ENCODE measurements at regions not wholly inside any gene's neighbourhood (a gene's known extent, or its start where the extent isn't known, plus 50 kb on each side); places are given as distances from the start of the nearest gene placed in this dataset.
"Not testable (repeated sequence)": the region's sequence is repeated elsewhere in the genome, so short reads cannot be mapped to it uniquely, and the experiment has no call there.

DNA sequence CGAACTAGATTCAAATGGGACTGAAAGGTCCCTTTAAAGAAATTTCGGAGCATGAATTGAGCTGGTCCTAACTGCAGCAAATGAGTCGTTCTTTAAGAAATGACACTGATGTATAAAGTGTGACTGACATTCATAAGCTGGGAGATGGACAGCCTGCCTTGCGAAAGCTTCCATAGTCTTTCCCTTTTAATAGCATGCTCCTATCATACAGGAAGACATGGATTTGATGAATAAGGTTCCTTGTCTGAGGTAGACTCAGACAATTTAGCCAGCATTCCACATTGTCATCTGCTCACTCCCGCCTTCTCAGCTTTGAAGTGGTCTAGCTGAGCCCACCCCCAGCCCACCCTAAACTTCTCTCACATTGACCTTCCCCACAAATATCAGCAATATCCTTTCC is 264.9 kb downstream of the TSN start:
- DNase-seq = no peak

DNA sequence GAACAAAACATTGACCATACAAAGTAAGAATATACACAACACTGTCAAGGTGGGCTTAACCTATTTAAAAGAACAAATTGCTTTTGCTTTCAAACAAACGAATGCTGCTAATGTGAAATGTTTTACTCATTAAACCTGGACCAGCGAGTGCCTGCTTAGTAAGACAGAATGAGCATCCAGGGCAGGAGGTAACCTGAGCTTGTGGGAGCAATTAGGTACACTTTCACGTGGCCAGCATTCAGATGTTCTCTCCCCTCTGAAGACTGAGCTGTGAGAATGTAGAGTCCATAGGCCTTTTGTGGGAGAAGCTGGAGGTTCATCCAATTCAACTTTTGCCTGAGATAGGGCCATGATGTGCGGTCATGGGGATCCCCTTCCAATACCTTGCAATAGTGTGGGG is 266.5 kb downstream of the TSN start:
- no peak for DNase-seq

DNA sequence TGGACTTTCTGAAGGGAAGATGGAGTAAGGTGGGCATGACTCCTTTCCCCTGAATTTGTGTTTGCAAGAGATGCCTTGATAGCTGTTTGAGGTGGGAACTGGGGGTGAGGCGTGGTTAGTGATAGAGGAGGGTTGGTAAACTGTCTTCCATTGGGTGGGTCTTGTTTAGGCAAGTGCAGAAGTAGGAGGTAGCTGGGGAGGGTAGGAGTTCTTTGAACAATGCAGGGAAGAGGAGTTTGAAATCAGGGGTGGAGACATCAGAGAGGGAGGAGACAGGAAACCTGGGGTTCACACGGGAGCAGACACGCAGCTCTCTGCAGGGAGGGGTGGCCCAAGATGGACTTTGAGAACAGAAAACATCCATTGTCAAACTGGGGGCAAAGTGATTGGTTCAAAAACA is 267.1 kb downstream of the TSN start:
- no peak for DNase-seq

DNA sequence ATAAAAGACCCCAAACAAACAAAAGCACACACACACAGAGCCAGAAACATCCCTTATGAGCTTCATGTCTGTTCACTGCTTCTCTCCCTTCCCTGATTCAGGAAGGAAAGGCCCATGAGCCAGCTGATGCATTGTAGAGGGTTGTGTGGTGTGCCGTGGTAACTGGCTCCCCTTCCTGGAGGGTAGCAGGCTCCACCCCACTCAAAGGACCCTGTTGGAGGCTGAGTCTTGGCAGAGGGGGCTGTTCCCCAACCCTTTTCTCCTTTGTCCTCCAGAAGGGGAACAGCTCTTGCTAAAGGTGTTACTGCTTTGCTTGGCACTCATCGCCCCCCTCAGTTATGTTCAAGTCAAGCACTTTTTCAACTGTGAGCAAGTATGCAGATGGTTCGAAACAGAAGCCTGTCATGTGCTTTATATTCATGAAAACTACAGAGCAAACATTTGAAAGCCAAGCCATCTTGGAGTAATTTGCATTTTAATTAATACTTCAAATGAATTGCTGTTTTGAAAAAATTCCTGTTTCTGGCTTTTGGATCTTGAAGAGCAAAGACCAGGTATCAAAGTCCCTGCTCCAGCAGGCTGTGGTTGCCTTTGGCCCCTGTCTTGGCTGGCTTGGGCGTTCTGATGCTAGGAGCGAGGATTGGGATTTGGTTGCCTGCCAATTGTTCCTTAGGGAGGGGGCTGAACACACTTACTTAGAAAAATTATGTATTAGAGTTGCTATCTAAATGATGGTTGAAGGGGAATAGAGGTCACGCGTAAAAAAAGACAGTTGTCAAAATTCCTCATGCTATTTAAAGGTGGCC is 267.8 kb downstream of the TSN start:
- DNase-seq = no peak

DNA sequence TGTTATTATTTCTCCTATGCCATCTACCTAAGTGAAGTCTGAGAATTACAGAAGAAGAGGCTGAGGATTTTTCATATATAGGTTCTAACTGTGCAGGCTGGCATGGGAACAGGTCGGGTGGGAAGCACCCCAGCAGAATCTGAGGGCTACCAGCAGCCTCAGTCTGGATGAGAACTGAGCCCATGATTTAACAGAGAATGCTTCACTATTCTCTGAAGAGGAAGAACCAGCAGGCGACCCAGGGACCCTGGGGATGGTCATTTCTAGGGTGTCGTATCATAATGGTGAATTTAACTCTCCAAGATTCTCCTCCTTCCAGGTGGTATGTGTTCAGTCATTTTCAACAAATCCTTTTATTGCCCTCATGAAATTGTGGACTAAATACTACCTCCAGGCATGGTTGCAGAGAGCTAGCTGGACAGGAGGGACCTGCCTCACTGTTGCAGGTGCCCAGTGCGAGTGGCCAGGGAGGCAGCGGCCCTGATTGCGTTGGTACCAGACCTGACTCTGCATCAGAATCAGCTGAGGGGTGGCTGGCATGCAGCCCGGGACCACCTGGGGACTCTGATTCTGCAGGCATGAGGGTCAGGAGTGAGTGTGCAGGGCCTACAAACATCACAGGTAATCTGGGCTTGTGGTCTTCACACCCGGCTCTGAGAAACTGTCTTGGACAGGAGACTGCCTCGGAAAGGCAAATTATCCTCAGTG is 272.2 kb downstream of the TSN start:
- DNase-seq = no peak

DNA sequence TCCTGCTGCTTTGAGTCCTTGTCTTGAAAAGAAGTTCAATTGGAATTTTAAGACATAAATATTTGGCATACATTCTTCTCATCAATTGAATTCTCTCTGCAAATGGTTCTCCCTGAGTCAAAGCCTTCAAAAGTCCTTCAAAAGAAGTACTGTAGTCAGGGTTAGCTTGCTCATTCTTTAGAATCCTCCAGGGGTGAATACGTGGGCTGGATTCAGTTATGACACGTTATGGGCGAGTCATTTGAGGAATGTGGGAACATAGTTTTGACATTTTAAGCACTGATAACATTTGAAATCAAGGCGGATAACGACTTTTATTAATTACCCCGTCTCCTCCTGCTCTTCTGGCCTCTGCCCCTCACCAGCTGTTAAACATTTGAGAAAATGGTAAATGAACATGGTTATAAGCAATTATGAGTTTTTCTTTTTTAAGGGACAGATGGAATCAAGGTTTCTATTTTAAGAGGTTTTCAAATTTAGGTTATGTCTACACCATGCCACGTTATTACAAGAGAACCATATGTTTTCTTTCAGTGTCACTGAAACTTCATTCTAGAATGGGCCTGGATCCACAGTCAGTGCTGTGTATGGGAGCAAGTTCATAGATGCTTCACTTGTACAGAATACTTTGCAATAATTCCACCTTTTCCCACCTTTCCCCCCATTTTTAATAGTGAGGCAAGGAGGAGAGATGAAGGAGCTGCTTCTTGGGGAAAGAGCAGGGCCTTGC is 273.1 kb downstream of the TSN start:
- no peak for DNase-seq

DNA sequence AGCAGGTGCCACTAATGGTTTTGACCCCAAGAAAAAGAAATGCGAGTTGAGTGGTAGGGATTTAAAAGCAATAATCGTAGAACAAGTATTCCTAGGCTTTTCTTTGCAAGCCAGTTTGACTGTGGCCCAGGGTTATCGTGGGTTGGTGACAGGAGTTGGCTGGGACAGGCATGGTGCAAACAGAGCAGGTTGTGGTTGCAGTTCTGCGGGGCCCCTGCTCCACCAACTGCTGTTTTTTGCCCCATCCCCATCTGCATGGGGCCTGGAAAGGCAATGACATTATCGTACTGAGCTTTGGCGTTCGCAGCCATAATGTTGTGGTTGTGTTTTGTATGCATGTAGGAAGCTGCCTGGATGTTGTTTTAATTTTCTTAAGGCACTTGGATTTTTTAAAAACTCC is 274.0 kb downstream of the TSN start:
- no peak for DNase-seq

DNA sequence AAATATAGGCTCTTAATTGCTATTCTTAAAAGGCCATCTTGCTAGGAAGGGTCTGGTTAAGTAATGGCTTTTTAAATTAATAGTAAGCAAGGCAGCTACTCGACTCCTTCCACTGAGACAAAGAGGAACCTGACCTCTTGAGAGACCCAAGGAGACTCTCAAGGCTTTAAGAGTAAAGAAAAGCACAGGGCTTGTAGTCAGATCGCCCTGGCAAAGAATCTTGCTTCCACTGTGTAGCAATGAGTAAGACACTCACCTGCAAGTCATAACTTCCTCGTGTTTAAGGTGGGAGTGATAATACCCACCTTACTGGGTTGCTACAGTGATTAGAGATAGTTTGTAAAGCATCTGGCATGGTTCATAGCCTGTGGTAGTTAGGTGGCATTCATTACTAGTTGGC is 274.5 kb downstream of the TSN start:
- no peak for DNase-seq

DNA sequence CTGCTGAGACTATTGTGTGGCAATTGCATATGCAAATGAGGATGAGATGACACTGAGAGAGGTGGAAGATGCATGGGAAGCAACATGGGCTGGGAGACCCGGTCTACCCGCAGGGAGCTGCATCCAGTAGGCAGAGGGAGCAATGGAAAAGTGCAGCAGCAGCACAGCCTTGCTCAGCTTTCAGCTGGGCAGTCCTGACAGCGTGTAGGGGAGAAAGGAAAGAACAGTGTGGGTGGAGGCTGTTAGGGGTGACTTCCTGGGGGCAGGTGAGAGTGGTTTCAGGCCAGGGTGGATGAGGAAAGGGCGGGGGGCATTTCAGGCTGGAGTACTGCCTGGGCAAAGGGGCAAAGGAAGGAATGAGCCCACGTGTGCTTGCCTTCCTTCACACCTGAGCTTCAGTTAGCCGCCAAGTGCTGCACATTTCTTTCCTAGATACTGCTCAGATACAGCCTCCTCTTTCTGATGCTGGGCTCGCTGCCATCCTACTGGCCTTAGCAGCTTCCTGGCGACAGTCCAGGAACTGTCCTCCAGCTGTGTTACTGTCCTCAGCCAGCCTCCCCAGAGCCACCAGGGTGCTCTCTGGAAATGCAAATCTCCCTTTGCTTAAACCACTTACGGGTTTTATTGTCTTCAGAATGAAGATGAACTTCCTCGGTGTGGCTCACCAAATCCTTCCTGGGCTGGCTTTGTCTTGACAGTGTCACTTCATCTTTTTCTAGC is 276.3 kb downstream of the TSN start:
- DNase-seq = no peak

DNA sequence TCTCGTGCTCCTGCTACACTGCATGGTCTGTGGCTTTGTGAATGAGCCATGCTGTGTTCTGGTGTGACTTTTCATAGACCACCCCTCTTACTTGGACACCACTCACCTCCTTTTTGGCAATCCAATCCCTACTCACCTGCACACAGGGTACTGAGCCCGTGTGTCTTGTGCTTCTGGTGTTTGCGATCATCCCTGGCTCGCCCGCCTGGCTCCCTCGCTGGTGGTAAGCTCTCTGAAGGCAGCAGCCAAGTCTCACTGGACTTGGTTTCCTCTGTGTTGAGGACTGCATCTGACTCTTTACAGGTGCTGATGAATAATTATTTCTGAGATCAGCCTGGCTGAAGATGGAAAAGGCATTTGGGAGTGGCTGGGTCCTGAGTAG is 276.8 kb downstream of the TSN start:
- DNase-seq = no peak

DNA sequence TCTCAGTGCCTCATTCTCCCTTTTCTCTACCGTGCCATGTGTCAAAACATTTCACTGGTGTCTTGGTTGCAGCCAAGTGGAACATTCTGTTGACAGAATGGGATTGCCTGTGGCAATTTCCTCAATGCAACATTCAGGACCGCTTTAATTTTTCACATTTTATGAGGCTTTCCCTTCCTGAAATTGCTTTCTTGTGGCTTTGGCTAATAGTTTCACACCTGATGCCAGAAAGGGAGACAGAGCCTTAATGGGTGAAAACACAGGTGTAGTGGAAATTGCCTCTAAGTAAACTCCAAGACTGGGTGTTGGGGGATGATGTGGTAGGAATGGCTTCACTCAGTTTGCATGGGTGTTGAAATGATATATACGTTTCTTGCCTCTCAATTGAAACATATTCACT is 278.3 kb downstream of the TSN start:
- DNase-seq = no peak

DNA sequence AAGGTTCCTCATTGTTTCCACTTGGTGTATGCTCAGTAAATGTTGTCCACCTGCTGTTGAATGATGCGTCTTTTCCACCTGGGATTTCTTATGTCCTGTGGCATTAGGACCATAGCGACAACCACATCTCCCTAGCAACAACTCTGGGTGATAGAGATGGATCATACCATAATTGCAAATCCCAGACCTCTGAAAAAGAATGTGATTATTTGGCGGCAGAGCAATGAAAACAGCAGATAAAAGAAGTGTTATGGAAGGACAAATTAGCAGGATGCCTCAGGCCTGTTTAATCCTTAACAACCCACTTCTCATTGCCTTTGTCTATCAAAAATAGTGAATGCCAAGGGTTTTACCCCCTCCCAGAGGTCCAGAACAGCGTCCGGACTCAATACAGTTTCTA is 278.9 kb downstream of the TSN start:
- DNase-seq = no peak

DNA sequence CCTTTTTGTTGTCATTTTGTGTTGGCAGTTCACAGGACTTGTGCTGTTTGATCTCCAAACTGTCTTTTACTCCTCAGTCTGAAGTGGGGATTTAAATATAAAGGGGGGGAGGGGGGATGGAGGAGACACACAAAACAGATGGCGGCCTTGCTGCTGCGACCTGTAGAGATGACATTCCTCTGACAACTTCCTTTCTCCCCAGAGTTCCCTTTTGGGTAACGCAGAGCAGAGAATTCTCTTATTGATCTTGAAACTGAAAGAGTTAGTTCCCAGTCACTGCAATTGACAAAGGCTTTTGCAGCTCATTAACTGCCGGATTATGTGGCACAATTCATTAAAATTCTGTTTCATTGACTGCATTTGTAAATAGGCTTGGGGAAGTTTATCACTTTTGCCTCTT is 279.3 kb downstream of the TSN start:
- DNase-seq = no peak

DNA sequence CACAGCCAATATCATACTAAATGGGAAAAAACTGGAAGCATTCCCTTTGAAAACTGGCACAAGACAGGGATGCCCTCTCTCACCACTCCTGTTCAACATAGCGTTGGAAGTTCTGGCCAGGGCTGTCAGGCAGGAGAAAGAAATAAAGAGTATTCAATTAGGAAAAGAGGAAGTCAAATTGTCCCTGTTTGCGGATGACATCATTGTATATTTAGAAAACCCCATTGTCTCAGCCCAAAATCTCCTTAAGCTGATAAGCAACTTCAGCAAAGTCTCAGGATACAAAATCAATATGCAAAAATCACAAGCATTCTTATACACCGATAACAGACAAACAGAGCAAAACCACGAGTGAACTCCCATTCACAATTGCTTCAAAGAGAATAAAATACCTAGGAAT is 283.4 kb downstream of the TSN start:
- not testable (repeated sequence) for DNase-seq

DNA sequence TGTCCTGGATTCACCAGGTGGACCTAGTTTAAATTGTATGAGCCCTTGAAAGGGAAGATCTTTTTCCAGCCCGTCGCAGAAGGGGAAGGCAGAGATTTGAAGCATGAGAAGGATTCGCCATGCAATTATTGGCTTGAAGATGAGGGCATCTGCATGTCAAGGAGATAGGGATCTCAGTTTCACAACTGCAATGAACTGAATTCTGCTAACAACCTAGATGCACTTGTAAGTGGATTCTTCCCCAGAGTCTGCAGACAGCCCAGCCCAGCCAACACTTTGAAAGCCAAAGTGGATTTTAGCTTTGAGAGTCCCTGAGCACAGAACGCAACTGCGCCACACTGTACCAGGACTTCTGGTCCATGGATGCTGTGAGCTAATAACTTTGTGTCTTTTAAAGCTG is 286.0 kb downstream of the TSN start:
- no peak for DNase-seq

DNA sequence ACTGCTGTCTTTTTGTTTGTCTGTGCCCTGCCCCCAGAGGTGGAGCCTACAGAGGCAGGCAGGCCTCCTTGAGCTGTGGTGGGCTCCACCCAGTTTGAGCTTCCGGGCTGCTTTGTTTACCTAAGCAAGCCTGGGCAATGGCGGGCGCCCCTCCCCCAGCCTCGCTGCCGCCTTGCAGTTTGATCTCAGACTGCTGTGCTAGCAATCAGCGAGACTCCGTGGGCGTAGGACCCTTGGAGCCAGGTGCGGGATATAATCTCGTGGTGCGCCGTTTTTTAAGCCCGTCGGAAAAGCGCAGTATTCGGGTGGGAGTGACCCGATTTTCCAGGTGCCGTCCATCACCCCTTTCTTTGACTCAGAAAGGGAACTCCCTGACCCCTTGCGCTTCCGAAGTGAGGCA is 296.2 kb downstream of the TSN start:
- not testable (repeated sequence) for DNase-seq

DNA sequence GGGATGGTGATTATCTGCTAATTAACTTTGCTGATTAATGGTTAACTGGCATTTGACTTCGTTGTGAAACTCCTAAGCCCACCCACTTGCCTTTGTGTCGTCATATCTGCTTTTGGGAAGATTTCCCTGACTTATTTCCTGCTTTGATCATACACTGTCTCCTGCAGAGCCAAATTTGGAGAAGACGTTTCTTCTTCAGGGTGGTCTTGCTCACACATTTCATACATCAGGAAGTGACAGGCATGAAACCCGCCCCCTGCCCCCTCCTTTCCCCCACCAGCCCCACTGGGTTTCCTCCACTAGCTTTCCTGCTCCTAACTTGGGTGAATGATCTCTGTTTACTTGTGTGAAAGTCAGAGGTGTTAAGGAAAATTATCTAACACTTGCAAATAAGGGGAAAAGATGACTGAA is 300.1 kb downstream of the TSN start:
- no peak for DNase-seq

DNA sequence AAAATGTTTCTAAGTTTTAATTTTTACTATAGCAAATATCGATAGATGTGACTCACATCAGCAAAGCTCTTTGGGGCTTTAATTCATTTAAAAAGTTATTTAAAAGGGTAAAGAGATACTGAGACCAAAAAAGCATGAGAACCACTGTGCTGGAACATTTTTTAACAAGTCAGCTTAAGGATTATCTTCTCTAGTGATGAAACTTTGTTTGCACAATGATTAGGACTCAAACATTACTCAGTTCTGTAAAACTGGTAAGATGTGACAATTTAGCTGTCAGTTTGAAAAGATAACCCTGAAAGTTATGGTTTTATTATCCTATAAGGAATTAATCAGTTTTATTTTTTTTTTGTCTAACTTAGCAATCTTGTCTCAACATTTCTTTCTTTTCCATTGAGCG is 301.4 kb downstream of the TSN start:
- no peak for DNase-seq

DNA sequence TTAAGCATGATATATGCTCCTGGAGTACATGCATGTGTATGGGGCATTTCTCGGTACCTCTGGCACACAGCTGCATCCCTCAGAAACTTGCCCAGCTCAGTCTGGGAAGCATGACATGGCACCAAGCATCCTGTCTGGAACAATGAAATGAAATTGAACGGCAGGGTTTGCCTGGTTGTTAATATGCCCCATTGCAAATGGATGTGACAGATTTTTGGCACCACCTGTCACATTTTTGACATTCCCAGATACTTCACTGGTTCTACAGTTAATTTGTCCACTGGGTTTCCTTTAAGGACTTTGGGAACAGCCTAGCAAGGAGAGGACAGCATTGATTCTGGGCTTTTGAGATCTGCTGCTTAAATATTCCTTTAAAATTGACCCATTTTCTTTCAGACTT is 305.8 kb downstream of the TSN start:
- no peak for DNase-seq

DNA sequence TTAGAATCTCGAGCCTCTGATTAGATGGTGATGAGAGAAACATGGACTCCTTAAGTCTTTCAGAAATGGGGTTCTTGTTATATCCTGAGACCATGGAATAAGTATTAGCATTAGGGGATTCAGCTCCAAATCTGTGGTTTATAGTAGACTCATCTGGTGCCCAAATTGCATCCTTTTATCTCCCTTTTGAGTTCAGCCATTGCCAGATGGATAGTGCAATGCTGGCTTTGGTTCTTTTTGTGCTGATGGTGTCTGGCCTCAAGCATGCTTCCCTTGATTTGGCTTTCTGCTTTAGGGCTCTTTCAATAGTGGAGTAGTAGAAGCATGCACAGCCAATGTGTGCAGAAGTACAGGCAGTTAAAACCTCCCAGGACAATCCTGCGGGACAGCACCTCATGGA is 306.4 kb downstream of the TSN start:
- no peak for DNase-seq

DNA sequence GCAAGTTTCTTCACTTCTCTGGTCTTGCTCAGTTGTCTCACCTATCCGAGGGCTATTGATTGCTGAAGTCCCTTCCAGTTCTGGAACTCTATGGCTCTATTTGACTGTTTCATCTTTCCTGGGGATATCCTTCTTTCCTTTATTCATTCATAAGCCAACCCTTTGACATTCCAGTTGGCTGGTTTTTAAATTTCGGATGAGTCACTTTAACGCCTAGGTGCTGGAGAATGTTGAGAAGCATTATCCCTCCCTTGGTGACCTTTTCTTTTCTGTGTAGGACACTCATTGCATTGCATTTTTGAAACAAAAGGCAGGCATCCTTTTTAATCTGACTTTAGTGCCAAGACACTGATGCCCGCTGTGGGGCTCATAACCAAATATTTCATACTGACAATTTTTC is 307.1 kb downstream of the TSN start:
- no peak for DNase-seq

DNA sequence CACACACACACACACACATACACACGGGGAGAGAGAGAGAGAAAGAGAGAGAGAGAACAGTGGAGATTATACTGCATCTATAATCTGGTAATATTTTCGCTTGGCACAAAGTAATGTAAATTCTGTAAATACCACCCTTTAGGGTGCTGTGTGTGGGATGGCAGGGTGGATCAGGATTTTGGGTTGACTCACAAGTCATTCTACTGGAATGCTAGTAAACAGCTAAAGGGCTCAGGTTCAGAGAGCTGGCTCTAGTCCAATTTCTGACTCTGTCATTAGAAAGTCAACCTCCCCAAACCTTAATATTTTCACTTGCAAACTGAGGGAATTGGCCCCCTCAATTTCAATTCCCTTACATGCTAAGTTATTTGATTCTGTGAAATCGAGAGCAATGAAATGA is 308.3 kb downstream of the TSN start:
- no peak for DNase-seq

DNA sequence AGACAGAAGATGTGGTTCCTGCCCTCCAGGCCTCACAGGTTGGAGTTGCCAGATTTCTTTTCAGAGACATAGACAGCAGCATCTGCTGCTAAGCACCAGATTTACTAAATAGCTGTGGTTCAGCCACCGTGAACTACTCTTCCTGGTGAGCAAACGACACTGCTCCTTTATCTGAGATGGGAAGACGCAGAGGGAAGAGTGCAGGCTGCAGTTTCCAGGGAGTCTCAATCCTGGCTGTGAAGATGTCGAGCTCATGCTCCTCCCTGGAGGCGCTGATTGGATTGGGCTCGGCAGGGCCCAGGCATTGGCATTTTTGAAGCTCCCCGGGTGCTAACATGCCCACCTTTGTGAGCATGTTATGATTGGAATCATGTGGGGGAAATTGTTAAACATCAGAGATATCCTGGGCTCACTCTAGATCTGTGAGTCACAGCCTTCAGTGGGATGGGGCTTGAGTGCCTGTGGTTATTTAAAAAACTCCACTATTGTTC is 314.8 kb downstream of the TSN start:
- no peak for DNase-seq

Measured in right kidney (tissue), 1 donor.